Gastroesophageal sphincter (tissue), 4 donors: ENCODE measurements at regions not wholly inside any gene's neighbourhood (a gene's known extent, or its start where the extent isn't known, plus 50 kb on each side); places are given as distances from the start of the nearest gene placed in this dataset.

ENCODE experiments used
- ATAC-seq: fragments of 150-250 bp; one replicate; pipeline ENCODE4 v1.9.1; 2016; ENCODE audit warnings: mild to moderate bottlenecking, moderate library complexity
- H3K27ac ChIP-seq, 4 donors: fragments of 200-600 bp; sonication (generic) in 3 of 4; 1 replicate in 3 of 4; 2 replicates in 1 of 4; pipeline ENCODE4 v1.5.1; 2016 to 2019
- H3K27me3 ChIP-seq: fragments of 200-600 bp; sonication (generic); one replicate; pipeline ENCODE4 v1.5.1; 2019
- H3K36me3 ChIP-seq, 2 donors: fragments of 200-600 bp; sonication (generic); one replicate each; pipeline ENCODE4 v1.5.1; 2019; ENCODE audit warnings: control low read depth in 1 of 2
- H3K4me1 ChIP-seq, 3 donors: fragments of 200-600 bp; sonication (generic); 1 replicate in 2 of 3; 2 replicates in 1 of 3; pipeline ENCODE4 v1.5.1; 2016 to 2019; ENCODE audit warnings: control low read depth in 2 of 3
- H3K4me3 ChIP-seq, 2 donors: fragments of 200-600 bp; sonication (generic); one replicate each; pipeline ENCODE4 v1.5.1; 2019; ENCODE audit warnings: mild to moderate bottlenecking in 1 of 2, moderate library complexity in 1 of 2
- H3K9me3 ChIP-seq, 3 donors: fragments of 200-600 bp; sonication (generic); one replicate each; pipeline ENCODE4 v1.5.1; 2017 to 2019; ENCODE audit warnings: control low read depth in 2 of 3
- CTCF ChIP-seq, 4 experiments: fragments of 200-600 bp in 2 of 4; fragments of 450-650 bp in 2 of 4; sonication (generic) in 1 of 4; IDR thresholded peaks; one replicate each; pipeline ENCODE4 v1.5.1; 2017 to 2019; ENCODE audit warnings: antibody characterized with exemption in 4 of 4, mild to moderate bottlenecking in 2 of 4, moderate library complexity in 2 of 4
- EP300 ChIP-seq: sonication (generic); formaldehyde crosslinking; IDR thresholded peaks from one replicate; pipeline ENCODE4 v1.6.1; 2017; ENCODE audit warnings: antibody characterized with exemption, mild to moderate bottlenecking
- POLR2A ChIP-seq, 2 donors: fragments of 450-650 bp; IDR thresholded peaks; one replicate each; pipeline ENCODE4 v1.6.1; 2017; ENCODE audit warnings: antibody characterized with exemption in 2 of 2, mild to moderate bottlenecking in 2 of 2, moderate library complexity in 1 of 2
- POLR2AphosphoS5 ChIP-seq: sonication (generic); formaldehyde crosslinking; IDR thresholded peaks from one replicate; pipeline ENCODE4 v1.6.1; 2017; ENCODE audit warnings: antibody characterized with exemption
- WGBS, 2 donors: methylation state at CpG; one replicate each; pipeline ENCODE4 v1.1.5; 2018; ENCODE audit warnings: low coverage in 1 of 2; 5-methylcytosine and 5-hydroxymethylcytosine counted together

GRCh38 chr5:158537366-158537765 is 562.4 kb downstream of the EBF1 start:
- TF ChIP-seq CTCF (IDR thresholded peaks at IDR 0.05) (no peak), EP300 (no peak), POLR2AphosphoS5 (no peak), POLR2A (IDR thresholded peaks at IDR 0.05) (no peak)
- no peaks in the 10 kb centered on the region for H3K27me3 ChIP-seq
- ATAC-seq, result no peak
- 91 to 92% methylated on average over 2 of the region's 2 CpGs for WGBS, 2 donors
- no peak overlapping the region for H3K27ac ChIP-seq
- H3K36me3 ChIP-seq, result no peaks in the 10 kb centered on the region
- H3K4me3 ChIP-seq, result no peak overlapping the region
- peaks cover 0 to 4% (median 0%) of the 10 kb centered on the region in 3 donors for H3K4me1 ChIP-seq
- H3K9me3 ChIP-seq, result no peaks in the 10 kb centered on the region

DNA sequence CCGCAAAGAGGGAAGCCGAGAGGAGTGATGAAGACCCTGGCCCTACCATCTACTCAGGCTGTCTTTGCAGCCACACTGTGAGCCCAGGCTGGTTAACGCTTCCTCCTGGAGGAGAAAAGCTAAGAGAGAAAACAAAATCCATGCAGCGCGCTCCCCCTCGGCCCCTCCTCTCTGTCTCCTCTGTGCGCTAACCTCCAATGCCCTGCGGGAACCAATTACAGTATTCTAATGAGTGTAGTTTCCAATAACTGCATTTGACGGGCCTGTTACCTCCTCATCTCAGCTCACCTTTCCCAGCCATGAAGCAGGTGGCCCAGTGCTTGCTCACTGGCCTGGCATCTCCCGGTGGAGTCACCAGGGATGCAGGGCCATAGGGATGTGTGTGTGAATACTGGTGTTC is 565.5 kb downstream of the EBF1 start:
- TF ChIP-seq EP300 (no peak), POLR2A (IDR thresholded peaks at IDR 0.05) (no peak), CTCF (IDR thresholded peaks at IDR 0.05) (no peak), POLR2AphosphoS5 (no peak)
- Histone ChIP-seq H3K27ac (no peak overlapping the region), H3K4me3 (no peak overlapping the region), H3K36me3 (no peaks in the 10 kb centered on the region), H3K9me3 (no peaks in the 10 kb centered on the region), H3K27me3 (no peaks in the 10 kb centered on the region), H3K4me1 (peaks cover 0 to 4% (median 0%) of the 10 kb centered on the region in 3 donors)
- no peak for ATAC-seq
- 91 to 95% methylated on average over 4 to 6 of the region's 10 CpGs for WGBS, 2 donors

DNA sequence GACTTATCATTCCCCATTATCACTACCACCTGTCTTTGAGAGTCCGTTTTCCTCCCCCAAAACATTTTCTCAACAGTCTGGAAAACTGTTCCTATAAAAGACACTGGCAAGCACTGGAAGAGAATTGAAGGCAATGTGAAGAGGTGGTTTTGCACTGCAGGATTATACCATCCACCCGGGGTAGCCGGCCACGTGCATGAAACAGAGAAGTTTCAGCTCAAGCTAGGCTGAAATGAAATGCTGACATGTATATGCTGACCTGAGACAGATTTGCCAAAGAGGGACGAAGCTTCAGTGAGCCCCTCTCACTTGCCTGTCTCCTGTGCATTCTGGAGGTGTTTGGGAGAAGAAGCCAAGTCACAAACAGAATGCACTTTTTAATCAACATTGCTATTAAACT is 567.0 kb downstream of the EBF1 start:
- no peaks in the 10 kb centered on the region for H3K27me3 ChIP-seq
- no peak for ATAC-seq
- H3K27ac ChIP-seq, result no peak overlapping the region
- H3K36me3 ChIP-seq, result no peaks in the 10 kb centered on the region
- no peaks in the 10 kb centered on the region for H3K9me3 ChIP-seq
- H3K4me3 ChIP-seq, result no peak overlapping the region
- no peak for TF ChIP-seq POLR2A (IDR thresholded peaks at IDR 0.05)
- no peak for TF ChIP-seq POLR2AphosphoS5
- no peak for TF ChIP-seq EP300
- no peak for TF ChIP-seq CTCF (IDR thresholded peaks at IDR 0.05)
- WGBS, 2 donors, result 83% methylated on average over 3 to 5 of the region's 5 CpGs
- H3K4me1 ChIP-seq, result no peaks in the 10 kb centered on the region

GRCh38 chr5:158531860-158532259 is 567.9 kb downstream of the EBF1 start:
- Histone ChIP-seq H3K27me3 (no peaks in the 10 kb centered on the region), H3K4me3 (no peak overlapping the region), H3K9me3 (no peaks in the 10 kb centered on the region), H3K36me3 (no peaks in the 10 kb centered on the region), H3K4me1 (no peaks in the 10 kb centered on the region), H3K27ac (no peak overlapping the region)
- no peak for ATAC-seq
- TF ChIP-seq EP300, result no peak
- no peak for TF ChIP-seq CTCF (IDR thresholded peaks at IDR 0.05)
- TF ChIP-seq POLR2A (IDR thresholded peaks at IDR 0.05), result no peak
- WGBS, 2 donors, result 76 to 96% methylated on average over 2 of the region's 2 CpGs

DNA sequence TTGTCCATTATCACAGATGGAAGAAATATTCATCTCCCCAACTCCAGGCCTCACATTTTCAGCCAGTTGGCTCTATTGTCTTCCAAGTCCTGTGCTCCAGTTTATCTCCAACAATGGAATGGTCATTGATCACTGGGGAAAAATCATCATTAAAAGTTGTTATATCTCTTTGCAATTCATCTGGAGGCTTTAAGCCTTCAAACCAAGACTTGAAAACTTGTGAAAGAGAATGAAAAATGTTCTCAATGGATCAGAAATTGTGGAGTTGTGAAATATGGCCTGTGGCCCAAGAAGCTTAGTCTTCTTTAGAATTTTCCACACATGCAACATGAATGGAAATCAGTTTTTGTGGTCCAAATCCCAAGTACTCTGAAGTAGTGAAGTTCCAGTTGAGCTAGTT is 569.6 kb downstream of the EBF1 start:
- no peaks in the 10 kb centered on the region for H3K36me3 ChIP-seq
- no peak overlapping the region for H3K4me3 ChIP-seq
- peak; percentile 47 for ATAC-seq
- no peak overlapping the region for H3K27ac ChIP-seq
- TF ChIP-seq POLR2A (IDR thresholded peaks at IDR 0.05) (no peak), CTCF (IDR thresholded peaks at IDR 0.05) (no peak), POLR2AphosphoS5 (peak; percentile 19), EP300 (no peak)
- H3K4me1 ChIP-seq, result no peaks in the 10 kb centered on the region
- H3K9me3 ChIP-seq, result no peaks in the 10 kb centered on the region
- no peaks in the 10 kb centered on the region for H3K27me3 ChIP-seq
